ENCODE measurements at regions not wholly inside any gene's neighbourhood (a gene's known extent, or its start where the extent isn't known, plus 50 kb on each side); places are given as distances from the start of the nearest gene placed in this dataset.

DNA sequence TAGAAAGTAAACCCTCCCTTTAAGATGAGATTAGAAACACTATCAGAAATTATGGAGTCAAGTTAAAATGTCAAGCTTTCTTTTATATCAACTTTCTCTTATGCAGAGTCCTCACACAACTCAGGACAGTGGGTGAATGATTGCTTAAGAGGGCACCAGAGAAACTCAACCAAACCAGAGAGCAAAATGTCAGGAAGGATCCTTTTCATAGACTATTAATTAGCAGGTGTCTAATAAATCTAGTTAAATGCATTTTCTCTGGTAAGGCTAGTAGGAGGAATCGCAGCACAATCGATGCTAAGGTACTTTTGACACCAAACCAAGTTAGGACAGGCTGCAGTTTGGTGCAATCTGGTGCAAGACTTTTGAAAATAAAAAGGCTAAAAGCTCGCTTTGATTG is 614.7 kb upstream of the FOXG1 start:
- intact Hi-C loops (cut with DNase I; ENCODE audit: low total_unique reads), result no loop called here
- TF ChIP-seq, protein P1, sequence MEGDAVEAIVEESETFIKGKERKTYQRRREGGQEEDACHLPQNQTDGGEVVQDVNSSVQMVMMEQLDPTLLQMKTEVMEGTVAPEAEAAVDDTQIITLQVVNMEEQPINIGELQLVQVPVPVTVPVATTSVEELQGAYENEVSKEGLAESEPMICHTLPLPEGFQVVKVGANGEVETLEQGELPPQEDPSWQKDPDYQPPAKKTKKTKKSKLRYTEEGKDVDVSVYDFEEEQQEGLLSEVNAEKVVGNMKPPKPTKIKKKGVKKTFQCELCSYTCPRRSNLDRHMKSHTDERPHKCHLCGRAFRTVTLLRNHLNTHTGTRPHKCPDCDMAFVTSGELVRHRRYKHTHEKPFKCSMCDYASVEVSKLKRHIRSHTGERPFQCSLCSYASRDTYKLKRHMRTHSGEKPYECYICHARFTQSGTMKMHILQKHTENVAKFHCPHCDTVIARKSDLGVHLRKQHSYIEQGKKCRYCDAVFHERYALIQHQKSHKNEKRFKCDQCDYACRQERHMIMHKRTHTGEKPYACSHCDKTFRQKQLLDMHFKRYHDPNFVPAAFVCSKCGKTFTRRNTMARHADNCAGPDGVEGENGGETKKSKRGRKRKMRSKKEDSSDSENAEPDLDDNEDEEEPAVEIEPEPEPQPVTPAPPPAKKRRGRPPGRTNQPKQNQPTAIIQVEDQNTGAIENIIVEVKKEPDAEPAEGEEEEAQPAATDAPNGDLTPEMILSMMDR (IDR thresholded peaks at IDR 0.05), result no peak
- TF ChIP-seq POLR2A (IDR thresholded peaks at IDR 0.05), result no peak
- no peak for DNase-seq
- Histone ChIP-seq H3K4me3 (no peak overlapping the region), H3K9me3 (no peaks in the 10 kb centered on the region), H3K27me3 (no peaks in the 10 kb centered on the region), H3K36me3 (ENCODE audit: low read depth, missing control alignments) (no peaks in the 10 kb centered on the region), H3K4me1 (no peaks in the 10 kb centered on the region), H3K27ac (no peak overlapping the region)
- WGBS, 2 donors, result 70 to 74% methylated on average over 3 of the region's 3 CpGs

DNA sequence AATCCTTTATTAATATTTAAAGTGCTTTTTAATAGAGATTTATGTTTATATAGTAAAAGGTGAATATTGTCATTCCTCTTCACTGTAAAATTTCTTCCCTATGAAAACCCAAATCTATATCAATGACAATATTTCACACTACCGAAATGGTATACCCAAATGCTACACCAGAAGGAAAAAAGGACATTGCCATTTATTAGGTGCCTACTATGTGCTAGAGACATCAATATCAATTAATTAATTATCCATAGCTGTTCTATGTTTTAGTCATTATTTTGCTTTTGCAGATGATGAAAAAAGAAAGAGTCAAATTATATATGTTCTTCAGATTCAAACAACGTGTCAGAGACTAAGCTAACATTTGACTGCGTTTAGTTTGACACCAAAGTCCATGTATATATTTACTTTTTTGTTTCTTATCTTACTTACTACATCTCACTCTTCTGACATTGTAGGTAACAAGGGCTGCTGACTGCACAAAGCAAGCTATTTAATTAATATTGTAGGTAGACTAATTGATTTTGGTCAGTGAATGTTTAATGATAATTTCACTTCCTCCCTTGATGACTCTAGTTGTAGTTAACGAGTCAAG is 614.0 kb upstream of the FOXG1 start:
- TF ChIP-seq, protein P1 (IDR thresholded peaks at IDR 0.05), result no peak
- no peak for TF ChIP-seq POLR2A (IDR thresholded peaks at IDR 0.05)
- intact Hi-C loops (cut with DNase I; ENCODE audit: low total_unique reads), result no loop called here
- Histone ChIP-seq H3K27me3 (no peaks in the 10 kb centered on the region), H3K27ac (no peak overlapping the region), H3K4me3 (no peak overlapping the region), H3K4me1 (no peaks in the 10 kb centered on the region), H3K36me3 (ENCODE audit: low read depth, missing control alignments) (no peaks in the 10 kb centered on the region), H3K9me3 (no peaks in the 10 kb centered on the region)
- WGBS, 2 donors, result 79 to 82% methylated on average over 4 of the region's 4 CpGs
- DNase-seq, result no peak

DNA sequence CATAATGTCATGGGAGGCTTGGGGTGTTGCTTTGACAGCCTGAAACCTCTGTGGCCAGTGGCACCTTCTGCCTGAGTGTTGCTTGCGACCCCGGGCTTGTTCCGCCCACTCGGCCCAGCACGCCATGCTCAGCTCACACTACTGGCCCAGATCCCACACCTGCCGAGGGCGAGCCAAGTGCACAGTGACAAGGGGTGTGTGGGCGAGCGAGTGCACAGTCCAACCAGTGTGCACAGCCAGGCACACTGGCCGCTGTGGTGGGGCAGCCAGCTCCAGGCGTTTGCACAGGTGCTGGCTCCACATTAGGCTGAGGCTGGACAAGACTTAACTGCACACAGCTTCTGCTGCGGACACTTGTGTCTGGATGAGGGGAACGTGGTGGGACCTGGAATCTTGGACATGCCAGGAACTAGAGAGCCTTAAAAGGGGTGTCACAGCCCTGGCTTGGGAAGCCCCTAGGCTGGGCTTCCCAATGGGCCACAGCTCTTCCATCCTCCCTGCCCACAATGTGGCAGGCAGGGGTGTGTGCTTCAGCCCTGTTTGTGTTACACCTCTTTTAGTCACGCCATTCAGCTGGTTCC is 609.2 kb upstream of the FOXG1 start:
- 56 to 69% methylated on average over 7 to 14 of the region's 14 CpGs for WGBS, 2 donors

DNA sequence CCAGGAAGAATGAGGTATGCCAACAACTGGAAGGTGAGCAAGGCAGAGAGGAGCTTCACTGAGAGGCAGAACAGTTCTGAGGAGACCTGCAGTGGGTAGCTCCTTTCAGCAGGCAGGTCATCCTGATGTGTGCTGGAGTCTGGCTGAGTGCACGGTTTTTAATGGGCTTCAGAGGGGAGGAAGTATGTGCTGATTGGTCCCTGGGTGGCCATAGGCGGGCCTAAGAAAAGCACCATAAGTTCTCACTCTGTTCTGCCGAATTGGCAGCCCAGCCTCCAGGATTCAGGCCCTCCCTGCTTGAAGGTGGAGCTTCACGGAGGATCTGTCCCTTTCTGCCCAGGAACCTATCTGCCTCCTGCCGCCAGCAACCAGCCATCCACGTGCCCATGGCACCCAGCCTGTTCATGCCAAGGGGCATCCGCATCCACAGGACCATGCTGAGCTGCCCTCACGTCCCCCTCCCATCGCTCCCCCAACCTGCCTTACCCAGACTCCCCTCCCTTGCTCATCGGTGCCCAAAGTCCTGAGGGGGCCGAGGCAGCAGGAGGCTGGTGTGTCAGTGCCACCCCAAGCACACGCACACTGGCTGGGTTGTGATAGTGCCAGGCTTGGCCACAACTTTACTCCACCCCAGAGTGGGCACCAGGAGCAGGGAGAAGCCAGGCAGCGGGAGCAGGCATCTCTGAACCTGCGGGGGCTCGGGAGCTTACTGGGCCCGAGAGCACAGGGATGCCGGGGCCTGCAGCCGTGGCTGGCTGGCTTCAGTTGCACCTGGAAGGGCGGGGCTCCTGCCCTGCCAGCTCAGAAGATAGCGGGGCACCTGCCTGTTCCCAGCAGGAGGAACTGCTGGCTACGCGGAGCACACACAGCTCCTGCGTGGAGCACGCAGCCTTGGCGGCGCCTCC is 608.4 kb upstream of the FOXG1 start:
- H3K4me3 ChIP-seq, result peak overlapping the region in 1 of 2 donors; percentile 34
- TF ChIP-seq, protein P1 (IDR thresholded peaks at IDR 0.05), result no peak
- no peak for TF ChIP-seq POLR2A (IDR thresholded peaks at IDR 0.05)
- no peaks in the 10 kb centered on the region for H3K27me3 ChIP-seq
- DNase-seq, result peak; percentile 20
- 66 to 69% methylated on average over 15 to 26 of the region's 26 CpGs for WGBS, 2 donors
- H3K36me3 ChIP-seq (ENCODE audit: low read depth, missing control alignments), result no peaks in the 10 kb centered on the region
- H3K9me3 ChIP-seq, result no peaks in the 10 kb centered on the region
- no peaks in the 10 kb centered on the region for H3K4me1 ChIP-seq
- intact Hi-C loops (cut with DNase I; ENCODE audit: low total_unique reads), result no loop called here
- no peak overlapping the region for H3K27ac ChIP-seq

More for the DNA sequence above, 609.2 kb upstream of the FOXG1 start:
- Histone ChIP-seq H3K4me3 (peak overlapping the region in 1 of 2 donors; percentile 34), H3K27ac (no peak overlapping the region), H3K9me3 (no peaks in the 10 kb centered on the region), H3K36me3 (ENCODE audit: low read depth, missing control alignments) (no peaks in the 10 kb centered on the region), H3K27me3 (no peaks in the 10 kb centered on the region), H3K4me1 (no peaks in the 10 kb centered on the region)
- TF ChIP-seq, protein P1 (IDR thresholded peaks at IDR 0.05), result no peak
- TF ChIP-seq POLR2A (IDR thresholded peaks at IDR 0.05), result no peak
- no peak for DNase-seq
- intact Hi-C loops (cut with DNase I; ENCODE audit: low total_unique reads), result no loop called here
